HG03280 (cell line): ENCODE measurements at regions not wholly inside any gene's neighbourhood (a gene's known extent, or its start where the extent isn't known, plus 50 kb on each side); places are given as distances from the start of the nearest gene placed in this dataset.
"Not testable (repeated sequence)": the region's sequence is repeated elsewhere in the genome, so short reads cannot be mapped to it uniquely, and the experiment has no call there.

ENCODE experiments used
- ATAC-seq: cut with Tn5 transposase; IDR thresholded peaks from one replicate; pipeline ENCODE4 v1.9.1; 2021; ENCODE audit warnings: mild to moderate bottlenecking, moderate library complexity; ENCODE audit not compliant: unreplicated experiment

GRCh38 chr5:169531631-169532030, 51.9 kb upstream of the SPDL1 start:
- ATAC-seq = no peak

- ATAC-seq = no peak
Measured at GRCh38 chr5:169527863-169528262, 55.7 kb upstream of the SPDL1 start.

GRCh38 chr5:169527066-169527465, 56.5 kb upstream of the SPDL1 start:
- ATAC-seq = no peak

GRCh38 chr5:169522851-169523250, 60.7 kb upstream of the SPDL1 start:
- no peak for ATAC-seq

GRCh38 chr5:169521366-169521983, 62.1 kb upstream of the SPDL1 start:
- ATAC-seq = no peak

GRCh38 chr5:169519358-169519757, 64.2 kb upstream of the SPDL1 start:
- no peak for ATAC-seq

GRCh38 chr5:169518779-169519178, 64.8 kb upstream of the SPDL1 start:
- not testable (repeated sequence) for ATAC-seq

GRCh38 chr5:169512385-169512784, 71.2 kb upstream of the SPDL1 start:
- no peak for ATAC-seq

GRCh38 chr5:169511708-169512107, 71.9 kb upstream of the SPDL1 start:
- no peak for ATAC-seq

- ATAC-seq = no peak
Measured at GRCh38 chr5:169507051-169507450, 76.5 kb upstream of the SPDL1 start.

- no peak for ATAC-seq
Measured at GRCh38 chr5:169503886-169504285, 79.7 kb upstream of the SPDL1 start.

GRCh38 chr5:169499990-169500505, 83.5 kb upstream of the SPDL1 start:
- no peak for ATAC-seq

- ATAC-seq = no peak
Measured at GRCh38 chr5:169496878-169497277, 86.7 kb upstream of the SPDL1 start.

GRCh38 chr5:169494941-169495548, 88.5 kb upstream of the SPDL1 start:
- ATAC-seq = no peak

- ATAC-seq = no peak
Measured at GRCh38 chr5:169494383-169494935, 89.1 kb upstream of the SPDL1 start.

GRCh38 chr5:169474226-169474625, 109.3 kb upstream of the SPDL1 start:
- no peak for ATAC-seq

GRCh38 chr5:169472544-169472943, 111.0 kb upstream of the SPDL1 start:
- ATAC-seq = no peak

GRCh38 chr5:169471021-169471420, 112.6 kb upstream of the SPDL1 start:
- ATAC-seq = no peak

GRCh38 chr5:169467041-169467771, 116.4 kb upstream of the SPDL1 start:
- ATAC-seq = no peak

GRCh38 chr5:169460896-169461295, 122.7 kb upstream of the SPDL1 start:
- ATAC-seq = no peak

GRCh38 chr5:169460123-169460522, 123.5 kb upstream of the SPDL1 start:
- no peak for ATAC-seq

- no peak for ATAC-seq
Measured at GRCh38 chr5:169458221-169458620, 125.4 kb upstream of the SPDL1 start.
